ENCODE measurements at regions not wholly inside any gene's neighbourhood (a gene's known extent, or its start where the extent isn't known, plus 50 kb on each side); places are given as distances from the start of the nearest gene placed in this dataset.

DNA sequence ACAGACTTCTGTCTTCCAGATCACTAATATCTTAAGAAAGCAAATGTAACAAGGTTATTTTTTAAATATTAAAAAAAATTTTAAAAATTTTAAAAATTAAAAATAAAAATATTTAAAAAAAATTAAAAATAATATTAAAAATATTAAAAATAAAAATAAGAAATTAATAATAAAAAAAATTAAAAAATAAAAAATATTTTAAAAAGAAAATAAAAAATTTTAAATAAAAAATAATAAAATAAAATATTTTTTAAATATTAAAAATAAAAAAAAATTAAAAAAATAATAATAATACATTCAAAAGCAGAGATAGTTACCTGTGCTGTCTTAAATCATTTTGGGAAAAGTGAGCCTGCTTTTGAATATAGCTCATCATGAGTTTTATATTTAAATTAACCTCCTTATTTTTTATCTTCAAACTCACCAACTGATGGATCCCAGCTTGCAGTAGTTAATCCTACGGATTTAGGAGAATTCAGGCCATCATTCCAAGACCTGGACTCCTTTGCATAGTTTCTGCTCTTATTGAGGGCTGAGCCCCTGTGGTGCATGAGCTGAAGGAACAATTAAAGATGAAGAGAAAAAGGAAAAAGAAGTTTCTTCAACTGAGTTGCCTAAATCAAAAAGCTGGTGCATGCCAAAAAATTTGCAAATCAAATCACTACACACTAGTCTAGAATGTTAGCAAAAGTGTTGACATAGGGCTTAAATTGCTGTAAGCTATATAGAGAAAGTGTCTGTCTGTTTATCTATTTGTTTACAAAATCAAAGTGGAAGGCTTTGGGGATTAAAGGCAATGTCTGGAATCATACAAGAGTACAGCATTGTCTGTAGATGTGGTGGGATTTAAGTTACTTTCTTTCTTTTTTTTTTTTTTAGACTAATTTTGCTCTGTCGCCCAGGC is 50.5 kb upstream of the ZNF438 start:
- H3K27ac ChIP-seq (ENCODE audit: low read length): no peak overlapping the region
- no peaks in the 10 kb centered on the region for H3K27me3 ChIP-seq (ENCODE audit: insufficient read depth, low read length)
- peaks cover 3% of the 10 kb centered on the region; the same call in 1 of the 2 replicates for H3K4me1 ChIP-seq (ENCODE audit: insufficient read depth, low read length)
- H3K36me3 ChIP-seq (ENCODE audit: insufficient read depth, low read depth, low read length): no peaks in the 10 kb centered on the region
- H3K9me3 ChIP-seq (ENCODE audit: insufficient read depth, low read depth, low read length): no peaks in the 10 kb centered on the region
- H3K4me3 ChIP-seq (ENCODE audit: low read length): no peak overlapping the region
- no peak overlapping the region for H3K9ac ChIP-seq (ENCODE audit: low read depth, low read length)

- Histone ChIP-seq H3K9me3 (ENCODE audit: insufficient read depth, low read depth, low read length) (no peaks in the 10 kb centered on the region), H3K36me3 (ENCODE audit: insufficient read depth, low read depth, low read length) (no peaks in the 10 kb centered on the region), H3K9ac (ENCODE audit: low read depth, low read length) (no peak overlapping the region), H3K27me3 (ENCODE audit: insufficient read depth, low read length) (no peaks in the 10 kb centered on the region), H3K4me1 (ENCODE audit: insufficient read depth, low read length) (peaks cover 3% of the 10 kb centered on the region; the same call in 1 of the 2 replicates), H3K27ac (ENCODE audit: low read length) (no peak overlapping the region), H3K4me3 (ENCODE audit: low read length) (no peak overlapping the region)
Observed at GRCh38 chr10:31083765-31084184, 52.1 kb upstream of the ZNF438 start.

DNA sequence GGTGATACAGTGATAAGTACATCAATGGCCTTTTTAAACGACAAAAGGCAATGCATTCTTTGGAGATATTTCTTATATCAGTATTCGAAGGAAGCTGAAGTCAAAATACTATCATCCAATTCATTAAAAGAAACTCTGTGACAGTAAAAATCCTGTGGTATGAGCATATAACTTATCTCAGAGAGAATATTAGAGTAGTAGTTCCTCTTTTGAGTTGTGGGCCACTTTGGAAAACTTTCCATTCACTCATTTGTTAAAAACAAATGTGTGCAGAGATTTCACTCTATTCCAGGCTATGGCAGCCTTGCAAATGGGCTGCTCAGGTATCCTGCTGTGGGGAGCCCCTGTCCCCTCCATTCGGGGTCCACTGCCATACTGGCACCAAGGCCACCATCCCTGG is 55.3 kb upstream of the ZNF438 start:
- peaks cover 3% of the 10 kb centered on the region; the same call in 1 of the 2 replicates for H3K4me1 ChIP-seq (ENCODE audit: insufficient read depth, low read length)
- no peaks in the 10 kb centered on the region for H3K36me3 ChIP-seq (ENCODE audit: insufficient read depth, low read depth, low read length)
- H3K4me3 ChIP-seq (ENCODE audit: low read length): no peak overlapping the region
- no peak overlapping the region for H3K27ac ChIP-seq (ENCODE audit: low read length)
- H3K9ac ChIP-seq (ENCODE audit: low read depth, low read length): no peak overlapping the region
- no peaks in the 10 kb centered on the region for H3K27me3 ChIP-seq (ENCODE audit: insufficient read depth, low read length)
- no peaks in the 10 kb centered on the region for H3K9me3 ChIP-seq (ENCODE audit: insufficient read depth, low read depth, low read length)

DNA sequence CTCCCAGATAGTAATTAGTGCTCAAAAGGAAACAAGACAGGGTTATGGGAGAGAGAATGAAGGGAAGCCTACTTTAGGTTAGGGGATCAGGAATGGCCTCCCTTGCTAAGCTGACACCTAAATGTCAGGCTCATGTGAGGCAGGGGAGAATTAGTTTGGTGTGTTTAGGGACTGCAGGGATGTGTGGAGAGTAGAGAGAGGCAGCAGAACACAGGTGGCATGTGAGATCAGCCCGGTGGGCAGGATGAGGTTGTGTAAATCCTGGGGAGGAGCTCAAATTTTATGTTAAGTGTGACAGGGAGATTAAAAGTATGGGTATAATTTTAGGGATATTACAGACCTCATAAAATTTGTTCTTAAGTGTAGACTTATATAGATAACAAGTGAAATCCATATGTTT is 56.2 kb upstream of the ZNF438 start:
- H3K27me3 ChIP-seq (ENCODE audit: insufficient read depth, low read length): no peaks in the 10 kb centered on the region
- H3K4me3 ChIP-seq (ENCODE audit: low read length): no peak overlapping the region
- no peaks in the 10 kb centered on the region for H3K4me1 ChIP-seq (ENCODE audit: insufficient read depth, low read length)
- no peaks in the 10 kb centered on the region for H3K36me3 ChIP-seq (ENCODE audit: insufficient read depth, low read depth, low read length)
- no peak overlapping the region for H3K27ac ChIP-seq (ENCODE audit: low read length)
- H3K9ac ChIP-seq (ENCODE audit: low read depth, low read length): no peak overlapping the region
- no peaks in the 10 kb centered on the region for H3K9me3 ChIP-seq (ENCODE audit: insufficient read depth, low read depth, low read length)

GRCh38 chr10:31090894-31091607 is 59.4 kb upstream of the ZNF438 start:
- Histone ChIP-seq H3K9ac (ENCODE audit: low read depth, low read length) (no peak overlapping the region), H3K27ac (ENCODE audit: low read length) (no peak overlapping the region), H3K36me3 (ENCODE audit: insufficient read depth, low read depth, low read length) (no peaks in the 10 kb centered on the region), H3K27me3 (ENCODE audit: insufficient read depth, low read length) (no peaks in the 10 kb centered on the region), H3K4me3 (ENCODE audit: low read length) (no peak overlapping the region), H3K9me3 (ENCODE audit: insufficient read depth, low read depth, low read length) (no peaks in the 10 kb centered on the region), H3K4me1 (ENCODE audit: insufficient read depth, low read length) (no peaks in the 10 kb centered on the region)

DNA sequence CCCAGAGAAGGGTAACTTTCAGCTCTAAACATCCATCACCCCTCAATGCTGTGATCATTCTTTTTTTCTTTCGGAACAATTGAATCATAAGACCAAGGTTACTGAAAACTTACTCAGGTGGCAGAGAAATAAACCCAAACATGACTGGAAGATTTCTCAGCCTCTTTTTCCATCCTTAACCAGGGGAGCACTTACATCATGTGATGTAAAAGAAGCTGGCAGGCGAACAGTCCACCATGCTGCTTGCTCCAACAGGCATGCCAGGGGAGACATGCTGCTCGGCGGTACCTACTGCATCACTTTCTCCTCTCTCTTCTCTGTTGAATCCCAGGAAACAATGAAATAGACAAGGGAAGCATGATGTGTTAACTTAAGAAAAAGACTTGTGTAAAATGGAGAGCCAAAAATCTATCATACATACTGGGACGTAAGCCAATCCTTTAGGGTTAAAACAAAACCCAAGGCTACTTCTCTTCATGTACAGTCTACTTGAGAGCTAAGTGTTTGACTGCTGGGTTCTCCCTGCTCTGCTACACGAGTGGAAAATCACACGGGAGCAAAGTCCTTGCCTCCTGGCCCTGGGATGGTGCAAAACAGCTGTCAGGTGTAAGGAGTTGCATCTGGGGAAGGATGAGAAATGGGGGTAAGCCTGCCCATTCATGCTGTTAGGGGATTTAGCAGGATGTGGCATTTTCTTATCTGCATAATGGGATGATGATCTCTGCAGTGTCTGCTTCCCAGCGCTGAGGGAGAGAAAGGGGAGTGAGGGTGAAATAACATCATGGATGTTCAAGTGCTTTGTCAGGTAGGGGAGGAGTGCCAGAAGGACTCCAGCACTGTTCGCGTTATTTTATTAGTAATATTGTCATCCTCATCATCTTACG is 64.3 kb upstream of the ZNF438 start:
- Histone ChIP-seq H3K9ac (ENCODE audit: low read depth, low read length) (no peak overlapping the region), H3K4me1 (ENCODE audit: insufficient read depth, low read length) (no peaks in the 10 kb centered on the region), H3K4me3 (ENCODE audit: low read length) (no peak overlapping the region), H3K27me3 (ENCODE audit: insufficient read depth, low read length) (no peaks in the 10 kb centered on the region), H3K36me3 (ENCODE audit: insufficient read depth, low read depth, low read length) (no peaks in the 10 kb centered on the region), H3K27ac (ENCODE audit: low read length) (no peak overlapping the region), H3K9me3 (ENCODE audit: insufficient read depth, low read depth, low read length) (no peaks in the 10 kb centered on the region)

DNA sequence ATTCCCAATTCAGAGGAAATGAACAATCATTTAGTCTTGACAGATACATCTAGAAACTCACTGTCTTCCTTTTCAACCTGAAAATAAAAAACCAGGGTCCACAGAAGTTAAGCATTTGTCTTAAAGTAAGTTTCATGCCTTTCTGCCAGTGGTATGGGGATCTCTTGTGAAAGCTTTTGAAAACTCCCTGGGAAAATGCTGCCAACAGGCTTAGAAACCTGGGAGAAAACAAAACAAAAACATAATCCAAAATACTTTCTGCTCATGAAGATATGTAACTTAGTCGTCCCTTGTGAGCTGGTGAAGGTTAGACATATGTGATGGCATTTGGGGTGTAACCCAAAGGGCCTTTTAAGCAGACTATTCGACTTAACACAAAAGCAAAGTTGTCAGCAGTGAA is 66.4 kb upstream of the ZNF438 start:
- Histone ChIP-seq H3K4me1 (ENCODE audit: insufficient read depth, low read length) (no peaks in the 10 kb centered on the region), H3K9me3 (ENCODE audit: insufficient read depth, low read depth, low read length) (no peaks in the 10 kb centered on the region), H3K9ac (ENCODE audit: low read depth, low read length) (no peak overlapping the region), H3K4me3 (ENCODE audit: low read length) (no peak overlapping the region), H3K27me3 (ENCODE audit: insufficient read depth, low read length) (no peaks in the 10 kb centered on the region), H3K27ac (ENCODE audit: low read length) (no peak overlapping the region), H3K36me3 (ENCODE audit: insufficient read depth, low read depth, low read length) (no peaks in the 10 kb centered on the region)

- H3K27ac ChIP-seq (ENCODE audit: low read length): no peak overlapping the region
- H3K36me3 ChIP-seq (ENCODE audit: insufficient read depth, low read depth, low read length): no peaks in the 10 kb centered on the region
- no peaks in the 10 kb centered on the region for H3K27me3 ChIP-seq (ENCODE audit: insufficient read depth, low read length)
- no peaks in the 10 kb centered on the region for H3K4me1 ChIP-seq (ENCODE audit: insufficient read depth, low read length)
- no peaks in the 10 kb centered on the region for H3K9me3 ChIP-seq (ENCODE audit: insufficient read depth, low read depth, low read length)
- H3K4me3 ChIP-seq (ENCODE audit: low read length): no peak overlapping the region
- no peak overlapping the region for H3K9ac ChIP-seq (ENCODE audit: low read depth, low read length)
Observed at GRCh38 chr10:31099094-31099493, 67.4 kb upstream of the ZNF438 start.

- Histone ChIP-seq H3K9me3 (ENCODE audit: insufficient read depth, low read depth, low read length) (no peaks in the 10 kb centered on the region), H3K27ac (ENCODE audit: low read length) (no peak overlapping the region), H3K9ac (ENCODE audit: low read depth, low read length) (no peak overlapping the region)
Observed at GRCh38 chr10:31099664-31100063, 68.0 kb upstream of the ZNF438 start.

GRCh38 chr10:31100115-31100601 is 68.5 kb upstream of the ZNF438 start:
- Histone ChIP-seq H3K27ac (ENCODE audit: low read length) (no peak overlapping the region), H3K9me3 (ENCODE audit: insufficient read depth, low read depth, low read length) (no peaks in the 10 kb centered on the region), H3K4me1 (ENCODE audit: insufficient read depth, low read length) (no peaks in the 10 kb centered on the region), H3K27me3 (ENCODE audit: insufficient read depth, low read length) (no peaks in the 10 kb centered on the region), H3K9ac (ENCODE audit: low read depth, low read length) (no peak overlapping the region), H3K4me3 (ENCODE audit: low read length) (no peak overlapping the region), H3K36me3 (ENCODE audit: insufficient read depth, low read depth, low read length) (no peaks in the 10 kb centered on the region)

More at GRCh38 chr10:31099664-31100063, 68.0 kb upstream of the ZNF438 start:
- no peaks in the 10 kb centered on the region for H3K4me1 ChIP-seq (ENCODE audit: insufficient read depth, low read length)
- H3K36me3 ChIP-seq (ENCODE audit: insufficient read depth, low read depth, low read length): no peaks in the 10 kb centered on the region
- H3K4me3 ChIP-seq (ENCODE audit: low read length): no peak overlapping the region
- H3K27me3 ChIP-seq (ENCODE audit: insufficient read depth, low read length): no peaks in the 10 kb centered on the region

DNA sequence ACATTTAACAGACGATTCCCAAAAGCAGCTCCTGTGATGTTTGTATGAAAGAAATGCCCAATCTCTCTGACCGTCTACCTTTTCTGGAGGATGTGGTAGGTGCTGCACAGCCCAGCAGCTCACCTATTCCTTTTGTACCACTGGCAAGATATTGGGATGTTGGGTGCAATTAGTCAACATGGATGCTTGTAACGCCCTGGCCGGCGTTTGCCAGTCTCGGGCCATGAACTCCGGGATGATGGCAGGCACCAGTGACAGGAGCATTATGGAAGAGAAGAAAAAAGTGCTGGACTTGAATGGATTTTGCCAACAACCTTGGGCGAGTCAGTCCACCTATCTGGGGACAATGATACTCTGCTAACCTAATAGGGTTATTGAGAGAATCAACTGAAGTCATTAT is 69.0 kb upstream of the ZNF438 start:
- H3K9ac ChIP-seq (ENCODE audit: low read depth, low read length): no peak overlapping the region
- H3K36me3 ChIP-seq (ENCODE audit: insufficient read depth, low read depth, low read length): no peaks in the 10 kb centered on the region
- no peaks in the 10 kb centered on the region for H3K27me3 ChIP-seq (ENCODE audit: insufficient read depth, low read length)
- H3K27ac ChIP-seq (ENCODE audit: low read length): no peak overlapping the region
- H3K4me3 ChIP-seq (ENCODE audit: low read length): no peak overlapping the region
- no peaks in the 10 kb centered on the region for H3K4me1 ChIP-seq (ENCODE audit: insufficient read depth, low read length)
- no peaks in the 10 kb centered on the region for H3K9me3 ChIP-seq (ENCODE audit: insufficient read depth, low read depth, low read length)
